ENCODE measurements at regions not wholly inside any gene's neighbourhood (a gene's known extent, or its start where the extent isn't known, plus 50 kb on each side); places are given as distances from the start of the nearest gene placed in this dataset.

DNA sequence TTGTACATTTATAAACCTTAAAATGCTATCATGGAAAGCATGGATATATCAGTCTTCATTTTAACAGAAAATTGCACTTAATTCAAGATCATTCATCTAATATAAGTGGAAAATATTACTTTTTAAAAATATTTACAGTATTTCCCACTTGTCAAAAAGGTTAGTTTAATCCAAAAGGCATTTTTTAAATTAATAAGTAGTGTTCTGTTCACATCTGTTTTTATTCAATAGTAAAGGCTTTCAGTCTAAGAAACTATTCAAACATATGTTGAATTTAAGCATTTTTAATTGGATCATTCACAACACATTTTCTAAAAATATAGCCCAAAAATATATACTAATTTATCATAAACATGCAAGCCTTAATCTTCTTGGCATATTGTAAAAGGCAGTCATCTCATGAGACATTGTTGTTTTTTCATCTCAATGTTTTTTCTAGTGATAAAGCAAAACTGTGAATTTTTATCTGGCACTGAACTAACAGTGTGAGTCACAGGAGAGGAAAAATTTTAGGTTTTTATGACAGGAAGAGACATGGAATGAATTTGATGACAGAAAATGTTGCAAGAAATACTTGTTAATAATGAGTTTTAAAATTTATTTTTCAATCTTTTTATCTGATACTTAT lies 1642.5 kb upstream of the TMEFF2 start:
- TF ChIP-seq YY1 (IDR thresholded peaks at IDR 0.05; ENCODE audit: low read depth) (no peak), ZBTB7A (IDR thresholded peaks at IDR 0.05; ENCODE audit: low read depth) (no peak), TCF12 (IDR thresholded peaks at IDR 0.05; ENCODE audit: low read depth) (no peak), CREB1 (IDR thresholded peaks at IDR 0.05; ENCODE audit: low read depth) (no peak), CEBPB (IDR thresholded peaks at IDR 0.05) (no peak)
- TF ChIP-seq, protein P1, sequence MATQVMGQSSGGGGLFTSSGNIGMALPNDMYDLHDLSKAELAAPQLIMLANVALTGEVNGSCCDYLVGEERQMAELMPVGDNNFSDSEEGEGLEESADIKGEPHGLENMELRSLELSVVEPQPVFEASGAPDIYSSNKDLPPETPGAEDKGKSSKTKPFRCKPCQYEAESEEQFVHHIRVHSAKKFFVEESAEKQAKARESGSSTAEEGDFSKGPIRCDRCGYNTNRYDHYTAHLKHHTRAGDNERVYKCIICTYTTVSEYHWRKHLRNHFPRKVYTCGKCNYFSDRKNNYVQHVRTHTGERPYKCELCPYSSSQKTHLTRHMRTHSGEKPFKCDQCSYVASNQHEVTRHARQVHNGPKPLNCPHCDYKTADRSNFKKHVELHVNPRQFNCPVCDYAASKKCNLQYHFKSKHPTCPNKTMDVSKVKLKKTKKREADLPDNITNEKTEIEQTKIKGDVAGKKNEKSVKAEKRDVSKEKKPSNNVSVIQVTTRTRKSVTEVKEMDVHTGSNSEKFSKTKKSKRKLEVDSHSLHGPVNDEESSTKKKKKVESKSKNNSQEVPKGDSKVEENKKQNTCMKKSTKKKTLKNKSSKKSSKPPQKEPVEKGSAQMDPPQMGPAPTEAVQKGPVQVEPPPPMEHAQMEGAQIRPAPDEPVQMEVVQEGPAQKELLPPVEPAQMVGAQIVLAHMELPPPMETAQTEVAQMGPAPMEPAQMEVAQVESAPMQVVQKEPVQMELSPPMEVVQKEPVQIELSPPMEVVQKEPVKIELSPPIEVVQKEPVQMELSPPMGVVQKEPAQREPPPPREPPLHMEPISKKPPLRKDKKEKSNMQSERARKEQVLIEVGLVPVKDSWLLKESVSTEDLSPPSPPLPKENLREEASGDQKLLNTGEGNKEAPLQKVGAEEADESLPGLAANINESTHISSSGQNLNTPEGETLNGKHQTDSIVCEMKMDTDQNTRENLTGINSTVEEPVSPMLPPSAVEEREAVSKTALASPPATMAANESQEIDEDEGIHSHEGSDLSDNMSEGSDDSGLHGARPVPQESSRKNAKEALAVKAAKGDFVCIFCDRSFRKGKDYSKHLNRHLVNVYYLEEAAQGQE (IDR thresholded peaks at IDR 0.05; ENCODE audit: low read depth) = no peak

DNA sequence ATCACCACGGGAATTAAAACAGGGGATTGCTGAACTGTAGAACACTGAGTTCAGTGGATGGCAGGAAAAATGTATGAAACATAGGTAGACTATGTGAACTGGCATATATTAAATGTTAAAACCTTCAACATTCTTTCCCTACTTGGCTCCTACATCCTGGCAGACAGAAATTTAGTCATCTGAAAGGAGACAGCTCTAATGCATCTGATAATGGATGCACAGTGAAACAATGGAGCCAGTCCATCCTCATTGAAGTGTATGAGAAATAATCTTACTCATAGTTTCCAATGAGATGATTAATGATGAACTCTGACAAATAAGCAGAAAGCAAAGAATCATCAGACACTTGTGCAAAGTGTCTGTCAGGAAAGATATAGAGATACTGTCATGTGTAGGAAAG lies 1629.7 kb upstream of the TMEFF2 start:
- TF ChIP-seq, protein P2, sequence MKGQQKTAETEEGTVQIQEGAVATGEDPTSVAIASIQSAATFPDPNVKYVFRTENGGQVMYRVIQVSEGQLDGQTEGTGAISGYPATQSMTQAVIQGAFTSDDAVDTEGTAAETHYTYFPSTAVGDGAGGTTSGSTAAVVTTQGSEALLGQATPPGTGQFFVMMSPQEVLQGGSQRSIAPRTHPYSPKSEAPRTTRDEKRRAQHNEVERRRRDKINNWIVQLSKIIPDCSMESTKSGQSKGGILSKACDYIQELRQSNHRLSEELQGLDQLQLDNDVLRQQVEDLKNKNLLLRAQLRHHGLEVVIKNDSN (IDR thresholded peaks at IDR 0.05) = no peak
- TF ChIP-seq ZBTB7A (IDR thresholded peaks at IDR 0.05; ENCODE audit: low read depth) (no peak), YY1 (IDR thresholded peaks at IDR 0.05; ENCODE audit: low read depth) (no peak), TCF12 (IDR thresholded peaks at IDR 0.05; ENCODE audit: low read depth) (no peak), EGR1 (IDR thresholded peaks at IDR 0.05) (no peak), FOXM1 (IDR thresholded peaks at IDR 0.05; ENCODE audit: borderline replicate concordance, low read depth) (no peak), NFIC (IDR thresholded peaks at IDR 0.05) (no peak), CEBPB (IDR thresholded peaks at IDR 0.05) (no peak), CREB1 (IDR thresholded peaks at IDR 0.05; ENCODE audit: low read depth) (no peak), TAF1 (IDR thresholded peaks at IDR 0.05; ENCODE audit: low read depth) (no peak), TEAD4 (IDR thresholded peaks at IDR 0.05) (no peak), EP300 (IDR thresholded peaks at IDR 0.05; ENCODE audit: borderline replicate concordance) (no peak), RAD21 (IDR thresholded peaks at IDR 0.05; ENCODE audit: low read depth) (no peak)
- TF ChIP-seq, protein P3, sequence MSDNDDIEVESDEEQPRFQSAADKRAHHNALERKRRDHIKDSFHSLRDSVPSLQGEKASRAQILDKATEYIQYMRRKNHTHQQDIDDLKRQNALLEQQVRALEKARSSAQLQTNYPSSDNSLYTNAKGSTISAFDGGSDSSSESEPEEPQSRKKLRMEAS (IDR thresholded peaks at IDR 0.05) = no peak
- TF ChIP-seq, protein P1 (IDR thresholded peaks at IDR 0.05; ENCODE audit: low read depth) = no peak

DNA sequence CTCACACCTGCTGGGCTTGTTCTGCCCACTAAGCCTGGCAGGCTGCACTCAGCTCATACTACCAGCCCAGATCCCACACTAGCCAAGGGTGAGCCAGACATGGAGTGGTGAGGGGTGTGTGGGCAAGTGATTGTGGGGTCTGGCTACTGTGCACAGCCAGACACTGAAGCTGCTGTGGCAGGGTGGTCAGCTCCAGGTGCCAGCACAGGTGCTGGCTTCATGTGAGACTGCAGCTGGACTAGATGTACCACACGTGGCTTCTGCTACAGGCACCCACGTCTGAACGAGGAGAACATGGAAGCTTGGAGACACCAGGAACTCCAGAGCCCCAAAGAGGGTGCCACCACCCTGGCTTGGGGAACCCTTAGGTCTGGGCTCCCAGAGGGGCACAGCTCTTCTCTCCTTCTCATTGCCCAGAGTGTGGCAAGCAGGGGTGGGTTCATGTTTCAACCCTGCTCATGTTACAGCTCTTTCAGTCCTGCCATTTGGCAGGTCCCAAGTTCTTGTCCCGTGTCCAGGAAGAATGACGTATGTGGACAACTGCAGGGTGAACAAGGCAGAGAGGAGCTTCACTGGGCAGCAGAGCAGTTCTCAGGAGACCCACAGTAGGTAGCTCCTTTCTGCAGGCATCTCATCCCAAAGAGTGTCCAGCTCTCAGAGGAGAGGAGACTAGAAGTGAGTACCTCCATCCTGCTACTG lies 1624.2 kb upstream of the TMEFF2 start:
- TF ChIP-seq EP300 (IDR thresholded peaks at IDR 0.05; ENCODE audit: borderline replicate concordance) (no peak), NFIC (IDR thresholded peaks at IDR 0.05) (no peak), RAD21 (IDR thresholded peaks at IDR 0.05; ENCODE audit: low read depth) (no peak), EGR1 (IDR thresholded peaks at IDR 0.05) (no peak), TEAD4 (IDR thresholded peaks at IDR 0.05) (no peak), CREB1 (IDR thresholded peaks at IDR 0.05; ENCODE audit: low read depth) (no peak), YY1 (IDR thresholded peaks at IDR 0.05; ENCODE audit: low read depth) (no peak)
- TF ChIP-seq, protein P3 (IDR thresholded peaks at IDR 0.05) = no peak

DNA sequence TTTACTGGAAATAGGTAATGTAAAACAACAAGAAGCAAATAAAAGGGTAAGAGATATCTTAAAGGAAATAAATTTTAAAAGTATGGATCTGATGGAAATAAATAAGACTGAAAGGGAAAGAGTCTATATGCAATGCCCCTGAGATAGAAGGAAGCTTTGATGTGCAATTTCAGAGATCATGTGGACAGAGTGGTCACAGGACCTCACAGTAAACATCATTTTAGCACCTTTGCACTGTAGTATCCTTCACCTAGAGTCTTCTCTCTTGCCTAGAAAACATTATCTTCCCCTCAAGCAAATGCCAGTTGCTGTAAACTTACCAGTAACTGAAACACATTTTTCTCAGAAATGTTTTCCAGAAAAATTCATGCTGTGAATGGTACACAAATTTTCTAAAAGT lies 1621.3 kb upstream of the TMEFF2 start:
- TF ChIP-seq TAF1 (IDR thresholded peaks at IDR 0.05; ENCODE audit: low read depth) = no peak
- TF ChIP-seq EGR1 (IDR thresholded peaks at IDR 0.05) = no peak
- TF ChIP-seq, protein P1 (IDR thresholded peaks at IDR 0.05; ENCODE audit: low read depth) = no peak
- TF ChIP-seq TEAD4 (IDR thresholded peaks at IDR 0.05) = no peak
- no peak for TF ChIP-seq RAD21 (IDR thresholded peaks at IDR 0.05; ENCODE audit: low read depth)
- no peak for TF ChIP-seq NFIC (IDR thresholded peaks at IDR 0.05)
- TF ChIP-seq, protein P3 (IDR thresholded peaks at IDR 0.05) = no peak
- TF ChIP-seq EP300 (IDR thresholded peaks at IDR 0.05; ENCODE audit: borderline replicate concordance) = no peak
- TF ChIP-seq TCF12 (IDR thresholded peaks at IDR 0.05; ENCODE audit: low read depth) = no peak
- TF ChIP-seq, protein P2 (IDR thresholded peaks at IDR 0.05) = no peak
- no peak for TF ChIP-seq FOXM1 (IDR thresholded peaks at IDR 0.05; ENCODE audit: borderline replicate concordance, low read depth)
- TF ChIP-seq CREB1 (IDR thresholded peaks at IDR 0.05; ENCODE audit: low read depth) = no peak
- no peak for TF ChIP-seq CEBPB (IDR thresholded peaks at IDR 0.05)
- TF ChIP-seq ZBTB7A (IDR thresholded peaks at IDR 0.05; ENCODE audit: low read depth) = no peak
- TF ChIP-seq YY1 (IDR thresholded peaks at IDR 0.05; ENCODE audit: low read depth) = no peak
